Effector CD4-positive, alpha-beta T cell (primary cell): ENCODE measurements at regions not wholly inside any gene's neighbourhood (a gene's known extent, or its start where the extent isn't known, plus 50 kb on each side); places are given as distances from the start of the nearest gene placed in this dataset.

Source experiments
- DNase-seq: peaks from one replicate; pipeline ENCODE4 v3.0.0-alpha.2; 2020

DNA sequence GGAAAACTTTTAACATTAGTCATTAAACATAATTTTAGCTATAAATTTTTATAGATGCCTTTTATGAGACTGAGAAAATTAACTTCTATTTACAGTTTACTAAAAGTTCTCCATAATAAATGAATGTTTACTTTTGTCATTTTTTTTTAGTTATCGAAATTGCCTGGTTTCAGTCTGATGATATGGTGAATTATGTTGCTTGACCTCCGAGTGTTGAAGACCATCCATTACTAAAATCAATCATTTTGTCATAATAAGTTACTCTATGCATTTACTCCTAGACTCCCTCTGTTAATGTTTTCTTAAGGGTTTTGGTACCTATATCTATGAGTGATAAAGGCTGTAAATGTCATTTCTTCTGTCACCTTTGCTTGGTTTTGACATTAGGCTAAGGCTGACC, 516.0 kb upstream of the ROBO1 start:
- no peak for DNase-seq

DNA sequence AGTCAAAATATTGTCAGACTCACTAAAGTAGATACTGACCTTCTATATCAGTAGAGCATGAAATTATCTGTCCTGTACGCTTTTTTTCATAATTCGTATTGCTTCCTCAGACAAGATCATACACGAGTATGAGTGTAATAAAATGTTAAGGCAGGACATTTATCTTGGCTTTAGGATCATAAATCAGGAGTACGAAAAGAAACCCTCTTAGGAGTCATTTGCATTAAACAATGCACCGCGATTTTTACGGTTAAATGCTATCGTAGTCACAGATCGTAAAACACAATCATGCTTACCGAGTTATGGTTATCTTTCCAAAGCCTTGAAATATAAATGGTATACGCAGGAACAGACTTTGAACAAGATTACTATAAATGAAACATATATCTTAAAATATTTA, 510.3 kb upstream of the ROBO1 start:
- DNase-seq, result no peak

GRCh38 chr3:80275120-80275519, 507.3 kb upstream of the ROBO1 start:
- DNase-seq, result no peak

DNA sequence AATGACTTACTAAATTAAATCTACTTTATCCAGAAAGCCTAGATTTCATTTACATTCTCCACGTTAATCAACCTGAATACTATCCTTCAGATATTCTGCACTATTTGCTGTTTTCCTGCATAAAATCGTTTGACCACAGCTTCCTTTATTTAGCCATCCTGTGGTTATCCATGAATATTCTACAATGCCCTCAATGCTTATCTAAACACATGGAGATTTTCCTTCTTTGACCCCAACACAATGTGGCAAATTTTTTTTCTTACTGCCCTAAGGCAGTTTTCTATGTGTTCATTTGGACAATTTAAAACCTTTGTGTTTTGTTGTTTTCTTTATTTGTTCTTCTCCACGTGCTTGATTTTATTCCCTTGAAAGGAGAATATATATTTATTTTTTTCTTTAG, 495.5 kb upstream of the ROBO1 start:
- DNase-seq, result no peak

- no peak for DNase-seq
Measured at GRCh38 chr3:80261082-80261481, 493.3 kb upstream of the ROBO1 start.

GRCh38 chr3:80259736-80260135, 491.9 kb upstream of the ROBO1 start:
- no peak for DNase-seq

- DNase-seq, result no peak
Measured at GRCh38 chr3:80252113-80252512, 484.3 kb upstream of the ROBO1 start.

GRCh38 chr3:80247766-80248165, 480.0 kb upstream of the ROBO1 start:
- DNase-seq, result no peak

DNA sequence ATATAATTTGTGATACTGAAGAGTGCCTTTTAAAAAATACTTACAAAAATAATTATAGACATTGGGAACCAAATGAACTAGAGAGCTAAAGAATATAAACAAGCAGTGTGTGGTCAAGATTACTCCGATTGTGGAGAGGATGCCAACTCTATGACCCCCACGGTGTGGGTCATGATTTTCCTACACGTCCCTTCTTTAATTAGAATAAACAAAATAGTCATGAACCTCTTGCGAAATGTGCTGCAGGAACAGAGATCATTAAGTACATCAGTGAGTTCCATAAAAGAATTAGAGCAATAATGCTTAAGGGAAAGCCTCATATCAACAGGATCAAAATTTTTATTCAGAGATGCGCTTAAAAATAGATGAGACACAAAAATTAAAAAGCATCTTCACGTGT, 476.6 kb upstream of the ROBO1 start:
- DNase-seq, result no peak

GRCh38 chr3:80241791-80242190, 474.0 kb upstream of the ROBO1 start:
- no peak for DNase-seq

GRCh38 chr3:80239301-80239700, 471.5 kb upstream of the ROBO1 start:
- DNase-seq, result no peak

GRCh38 chr3:80238606-80239005, 470.8 kb upstream of the ROBO1 start:
- DNase-seq, result no peak

- no peak for DNase-seq
Measured at GRCh38 chr3:80238152-80238551, 470.4 kb upstream of the ROBO1 start.

DNA sequence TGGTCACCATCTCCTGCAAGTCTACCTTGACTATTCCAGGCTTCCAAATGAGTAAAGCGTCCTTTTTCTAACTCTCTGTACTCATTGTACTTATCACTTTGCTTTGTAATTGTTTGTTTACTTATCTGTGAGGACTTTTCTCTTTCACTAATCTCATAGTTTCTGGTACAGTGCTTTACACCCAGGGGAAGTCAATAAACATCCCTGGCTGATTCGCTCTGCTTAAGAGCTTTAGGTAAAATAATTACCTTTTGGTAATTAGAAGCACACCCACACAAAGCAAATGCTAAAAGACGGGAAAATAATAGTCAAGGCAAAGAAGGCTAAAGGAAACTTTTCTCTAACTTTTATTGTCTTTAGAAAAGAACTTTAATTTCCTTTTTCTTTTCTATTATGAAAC, 466.9 kb upstream of the ROBO1 start:
- no peak for DNase-seq

DNA sequence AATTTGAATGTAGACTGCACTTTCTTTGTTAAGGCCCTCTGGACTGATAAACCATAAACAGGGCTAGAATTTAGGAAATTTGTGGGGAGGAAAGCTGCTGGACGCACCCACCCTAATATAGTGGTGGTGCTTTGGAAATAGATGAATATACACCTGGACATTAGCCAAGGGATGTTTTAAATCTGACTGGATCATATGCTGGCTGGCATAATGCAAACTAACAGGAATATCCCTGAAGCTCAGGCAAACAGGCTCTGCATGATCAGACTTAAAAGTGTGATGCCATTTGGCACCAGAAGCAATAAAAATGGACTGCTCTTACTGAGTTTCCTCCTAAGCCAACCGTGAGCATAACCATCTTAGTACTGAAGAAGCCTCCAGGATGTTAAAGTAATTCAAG, 465.8 kb upstream of the ROBO1 start:
- no peak for DNase-seq

DNA sequence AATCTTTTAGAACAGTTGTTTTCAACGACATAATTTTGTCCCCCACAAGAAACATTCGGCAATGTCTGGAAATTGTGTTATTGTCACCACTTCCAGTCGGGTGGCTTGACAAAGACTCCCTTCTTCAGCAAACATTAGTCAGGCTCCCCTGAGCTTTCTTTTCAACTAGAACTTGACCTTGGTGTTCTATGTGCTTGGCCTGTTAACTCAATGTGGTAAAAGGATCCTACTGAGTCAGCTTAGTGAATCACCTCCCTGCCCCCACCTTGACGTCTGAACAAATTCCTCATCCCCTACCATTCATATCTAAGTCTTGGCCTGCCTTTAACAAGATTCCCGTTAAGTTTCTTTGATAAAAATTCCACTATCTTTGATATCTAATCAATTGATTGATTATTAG, 465.0 kb upstream of the ROBO1 start:
- DNase-seq, result no peak

DNA sequence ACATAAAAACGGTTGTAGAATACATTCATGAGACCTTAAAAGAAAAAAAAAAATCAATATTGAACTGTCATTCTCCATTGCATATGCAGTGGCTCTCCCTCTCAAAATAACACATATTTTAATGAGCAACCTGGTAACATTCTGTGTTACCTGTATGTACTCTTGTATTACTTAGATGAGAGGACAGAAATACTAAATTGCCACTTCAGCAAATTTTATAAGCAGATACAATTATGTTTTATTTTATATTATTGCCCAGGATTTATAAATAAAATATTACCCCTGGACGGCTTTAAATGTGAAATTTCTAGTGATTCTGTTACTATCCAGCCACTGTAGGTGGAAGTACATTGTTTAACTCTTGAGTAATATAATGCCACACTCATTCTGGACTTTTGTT, 463.2 kb upstream of the ROBO1 start:
- no peak for DNase-seq

DNA sequence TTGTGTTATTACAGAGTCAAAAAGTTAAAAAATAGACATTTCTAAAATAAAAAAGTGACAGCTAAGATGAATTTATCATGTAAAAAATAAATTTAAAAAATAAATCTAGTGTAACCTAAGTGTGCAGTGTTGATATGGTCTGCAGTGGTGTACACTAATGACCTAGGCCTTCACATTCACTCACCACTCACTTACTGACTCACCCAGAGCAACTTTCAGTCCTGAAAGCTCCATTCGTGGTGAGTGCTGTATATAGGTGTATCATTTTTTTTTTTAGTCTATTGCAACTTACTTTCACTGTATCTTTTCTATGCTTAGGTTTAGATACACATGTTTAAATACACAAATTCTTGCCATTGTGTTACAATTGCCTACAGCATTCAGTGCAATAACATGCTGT, 459.4 kb upstream of the ROBO1 start:
- no peak for DNase-seq

DNA sequence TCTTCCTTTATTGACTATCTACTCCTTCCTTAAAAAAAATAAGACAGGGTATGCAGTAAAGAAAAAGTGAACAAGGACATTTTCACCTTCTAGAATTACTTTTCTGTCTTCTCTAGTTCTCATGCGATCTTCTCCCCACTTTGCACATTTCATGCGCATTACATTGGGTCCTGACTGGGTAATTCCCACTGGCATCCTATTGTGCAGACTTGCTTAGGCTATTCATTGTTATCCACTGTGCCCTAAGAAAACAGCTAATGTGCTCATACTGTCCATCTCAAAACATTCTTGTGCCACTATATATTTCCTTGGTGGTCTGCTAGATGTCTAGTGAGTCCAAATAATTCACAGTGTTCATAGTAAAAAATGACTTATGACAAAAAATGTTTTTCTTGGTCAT, 447.4 kb upstream of the ROBO1 start:
- DNase-seq, result no peak

- DNase-seq, result no peak
Measured at GRCh38 chr3:80213086-80213485, 445.3 kb upstream of the ROBO1 start.

DNA sequence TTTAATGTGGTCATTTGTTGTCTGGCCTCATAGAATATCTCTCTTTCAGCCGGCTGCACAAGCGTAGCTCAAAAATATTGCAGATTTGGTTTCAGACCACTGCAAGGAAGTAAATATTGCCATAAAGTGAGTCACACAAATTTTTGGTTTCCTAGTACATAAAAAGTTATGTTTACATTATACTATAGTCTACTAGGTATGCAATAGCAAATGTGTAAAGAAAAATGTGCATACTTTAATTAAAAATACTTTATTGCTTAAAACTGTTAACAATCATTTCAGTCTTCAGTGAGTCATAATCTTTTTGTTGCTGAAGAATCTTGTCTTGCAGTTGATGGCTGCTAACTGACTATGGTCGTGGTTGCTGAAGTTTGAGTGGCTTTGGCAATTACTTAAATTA, 425.1 kb upstream of the ROBO1 start:
- no peak for DNase-seq

GRCh38 chr3:80190051-80190450, 422.3 kb upstream of the ROBO1 start:
- DNase-seq, result no peak

DNA sequence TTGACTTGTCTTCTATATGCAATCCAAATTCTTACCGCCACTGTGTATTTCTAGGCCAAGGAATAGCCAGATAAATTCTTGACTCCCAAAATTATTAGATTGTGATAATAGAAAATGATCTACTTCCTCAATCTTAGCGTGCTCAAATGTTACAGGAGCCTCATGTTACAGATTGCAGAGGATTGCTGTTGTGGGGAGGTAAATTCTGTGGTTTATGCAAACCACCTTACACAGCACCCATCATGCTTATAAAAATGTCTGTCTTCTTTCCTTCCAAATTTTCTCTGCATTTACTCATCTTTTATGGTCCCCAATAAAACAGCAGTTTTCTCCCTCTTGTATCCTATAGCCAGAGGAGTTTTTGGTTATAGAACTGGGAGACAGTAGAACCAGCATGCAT, 420.2 kb upstream of the ROBO1 start:
- no peak for DNase-seq

GRCh38 chr3:80159990-80160506, 392.2 kb upstream of the ROBO1 start:
- no peak for DNase-seq

- no peak for DNase-seq
Measured at GRCh38 chr3:80158332-80158731, 390.5 kb upstream of the ROBO1 start.

- no peak for DNase-seq
Measured at GRCh38 chr3:80157546-80157945, 389.7 kb upstream of the ROBO1 start.
